Retinal pigment epithelial cell (primary cell): ENCODE measurements at regions not wholly inside any gene's neighbourhood (a gene's known extent, or its start where the extent isn't known, plus 50 kb on each side); places are given as distances from the start of the nearest gene placed in this dataset.

ENCODE experiments used
- DNase-seq: peaks from one replicate; pipeline ENCODE4 v3.0.0-alpha.2; 2010; ENCODE audit warnings: low read depth
- H3K4me3 ChIP-seq: 2 replicates; pipeline ENCODE4 v1.5.1; 2011; ENCODE audit warnings: mild to moderate bottlenecking, low read length, control low read depth, moderate library complexity
- TF ChIP-seq, protein P1 (sequence below): conservative IDR thresholded peaks from 2 replicates; pipeline ENCODE4 v1.5.1; 2011; ENCODE audit warnings: low read depth, low read length, control low read depth, inconsistent platforms

DNA sequence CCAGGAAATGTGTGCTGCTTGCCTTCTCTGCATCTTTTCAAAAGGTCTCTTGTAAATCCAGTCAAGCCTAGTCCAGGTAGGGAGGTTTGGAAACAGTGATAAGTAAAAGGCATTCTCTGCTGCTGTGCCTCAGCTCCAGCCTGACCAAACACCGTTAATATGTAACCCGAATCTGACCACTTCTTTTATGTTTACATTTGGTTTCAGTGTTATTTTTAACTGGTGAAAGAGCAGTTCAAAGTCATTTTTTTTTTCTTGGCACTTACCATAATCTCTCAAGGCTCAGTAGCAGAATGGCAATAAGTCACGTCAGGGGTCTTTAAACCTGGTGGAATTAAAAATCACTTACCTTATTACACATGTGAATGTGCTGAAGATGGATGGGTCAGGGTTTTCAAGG is 216.8 kb downstream of the PTEN start:
- no peak overlapping the region for H3K4me3 ChIP-seq
- TF ChIP-seq, protein P1, sequence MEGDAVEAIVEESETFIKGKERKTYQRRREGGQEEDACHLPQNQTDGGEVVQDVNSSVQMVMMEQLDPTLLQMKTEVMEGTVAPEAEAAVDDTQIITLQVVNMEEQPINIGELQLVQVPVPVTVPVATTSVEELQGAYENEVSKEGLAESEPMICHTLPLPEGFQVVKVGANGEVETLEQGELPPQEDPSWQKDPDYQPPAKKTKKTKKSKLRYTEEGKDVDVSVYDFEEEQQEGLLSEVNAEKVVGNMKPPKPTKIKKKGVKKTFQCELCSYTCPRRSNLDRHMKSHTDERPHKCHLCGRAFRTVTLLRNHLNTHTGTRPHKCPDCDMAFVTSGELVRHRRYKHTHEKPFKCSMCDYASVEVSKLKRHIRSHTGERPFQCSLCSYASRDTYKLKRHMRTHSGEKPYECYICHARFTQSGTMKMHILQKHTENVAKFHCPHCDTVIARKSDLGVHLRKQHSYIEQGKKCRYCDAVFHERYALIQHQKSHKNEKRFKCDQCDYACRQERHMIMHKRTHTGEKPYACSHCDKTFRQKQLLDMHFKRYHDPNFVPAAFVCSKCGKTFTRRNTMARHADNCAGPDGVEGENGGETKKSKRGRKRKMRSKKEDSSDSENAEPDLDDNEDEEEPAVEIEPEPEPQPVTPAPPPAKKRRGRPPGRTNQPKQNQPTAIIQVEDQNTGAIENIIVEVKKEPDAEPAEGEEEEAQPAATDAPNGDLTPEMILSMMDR = no peak
- DNase-seq = no peak

DNA sequence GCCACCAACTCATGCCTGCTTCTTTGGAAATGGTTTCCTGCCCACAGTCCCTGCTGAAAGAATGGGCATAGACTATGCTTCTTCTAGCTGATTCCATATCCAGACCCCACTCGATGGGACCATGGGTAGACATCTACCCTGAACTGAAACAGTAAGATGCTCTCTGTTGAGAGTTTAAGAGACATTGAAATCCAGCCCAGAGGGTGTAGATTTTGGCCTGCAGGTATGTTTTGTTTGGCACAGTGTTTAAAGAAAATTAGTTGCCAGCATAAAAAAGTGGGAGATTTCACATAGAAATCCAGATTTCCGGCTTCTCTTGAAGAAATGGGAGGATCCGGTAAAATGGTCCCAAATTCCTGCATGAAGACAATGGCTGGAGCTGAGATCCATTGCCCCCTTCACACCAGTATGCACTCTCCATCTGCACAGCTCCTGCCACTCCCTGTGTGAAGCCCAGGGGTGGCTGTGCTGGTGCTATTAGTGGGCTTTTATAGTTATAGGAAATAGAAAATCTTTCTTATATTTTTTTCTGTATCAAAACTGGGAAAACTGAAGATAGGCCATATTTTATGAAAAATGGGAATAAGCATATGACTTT is 218.1 kb downstream of the PTEN start:
- no peak for DNase-seq
- TF ChIP-seq, protein P1 = no peak
- no peak overlapping the region for H3K4me3 ChIP-seq

DNA sequence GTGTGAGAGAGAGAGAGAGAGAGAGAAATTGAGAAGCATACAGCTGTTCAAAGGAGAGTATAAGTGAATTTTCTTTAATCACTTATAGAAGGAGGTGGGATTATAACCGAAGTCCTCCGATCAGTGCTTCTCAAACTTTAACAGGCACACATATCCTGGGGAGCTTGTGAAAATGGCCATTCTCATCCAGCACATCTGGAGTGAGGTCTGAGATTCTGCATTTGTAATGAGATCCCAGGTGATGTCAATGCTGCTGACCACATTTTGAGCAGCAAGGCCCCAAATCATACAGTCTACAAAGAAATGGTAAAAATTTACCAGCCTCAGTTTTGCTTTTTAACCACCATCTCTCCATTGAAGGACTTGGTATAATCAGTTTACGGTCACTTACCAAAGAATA is 219.0 kb downstream of the PTEN start:
- no peak for DNase-seq
- TF ChIP-seq, protein P1 = no peak
- no peak overlapping the region for H3K4me3 ChIP-seq

DNA sequence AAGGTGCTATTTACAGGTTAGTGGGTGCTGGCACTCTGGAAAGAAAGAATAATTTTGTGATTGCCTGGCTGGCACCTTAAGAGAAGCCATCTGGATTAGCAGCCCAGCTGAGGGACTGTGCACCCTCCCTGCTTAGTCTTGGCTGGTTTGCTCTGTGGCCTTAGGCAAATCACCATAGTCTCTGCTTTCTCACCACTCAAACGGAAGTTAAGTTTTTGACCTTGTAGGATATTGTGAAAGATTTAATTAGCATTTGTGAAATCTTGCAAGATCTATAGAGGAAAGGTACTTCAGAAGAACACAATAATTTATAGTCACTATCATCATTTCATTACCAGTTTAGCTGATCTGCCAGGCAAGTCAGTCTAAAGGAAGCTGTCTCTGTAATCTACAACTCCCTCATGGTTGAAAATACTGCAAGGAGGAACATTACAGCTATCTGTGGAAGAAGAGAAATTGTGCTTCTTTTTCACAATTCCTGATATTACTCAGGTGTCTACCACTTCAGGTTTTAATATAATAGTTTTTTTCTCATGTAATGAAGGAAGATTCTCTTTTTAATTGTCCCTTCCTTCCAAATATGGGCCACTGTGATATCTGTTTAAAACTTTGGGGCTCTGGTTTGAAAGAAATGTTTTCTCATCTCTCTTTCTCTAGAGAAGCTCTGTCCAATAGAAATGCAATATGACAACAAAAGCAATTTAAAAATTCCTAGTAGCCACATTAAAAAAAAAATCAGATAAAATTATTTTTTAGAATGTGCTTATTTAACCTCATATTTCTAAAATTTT is 219.6 kb downstream of the PTEN start:
- DNase-seq = no peak
- TF ChIP-seq, protein P1 = no peak
- H3K4me3 ChIP-seq = no peak overlapping the region

DNA sequence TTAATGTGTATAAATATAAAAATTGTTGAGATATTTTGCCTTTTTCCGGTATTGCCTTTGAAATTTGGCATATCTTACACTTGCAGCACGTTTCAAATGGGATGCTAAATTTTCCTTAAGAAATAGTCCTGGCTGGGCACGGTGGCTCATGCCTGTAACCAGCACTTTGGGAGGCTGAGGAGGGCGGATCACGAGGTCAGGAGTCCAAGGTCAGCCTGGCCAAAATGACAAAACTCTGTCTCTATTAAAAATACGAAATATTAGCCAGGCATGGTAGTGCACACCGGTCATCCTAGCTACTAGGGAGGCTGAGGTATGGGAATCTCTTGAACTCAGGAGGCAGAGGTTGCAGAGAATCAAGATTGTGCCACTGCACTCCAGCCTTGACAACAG is 220.2 kb downstream of the PTEN start:
- DNase-seq = no peak
- no peak overlapping the region for H3K4me3 ChIP-seq
- TF ChIP-seq, protein P1 = no peak

DNA sequence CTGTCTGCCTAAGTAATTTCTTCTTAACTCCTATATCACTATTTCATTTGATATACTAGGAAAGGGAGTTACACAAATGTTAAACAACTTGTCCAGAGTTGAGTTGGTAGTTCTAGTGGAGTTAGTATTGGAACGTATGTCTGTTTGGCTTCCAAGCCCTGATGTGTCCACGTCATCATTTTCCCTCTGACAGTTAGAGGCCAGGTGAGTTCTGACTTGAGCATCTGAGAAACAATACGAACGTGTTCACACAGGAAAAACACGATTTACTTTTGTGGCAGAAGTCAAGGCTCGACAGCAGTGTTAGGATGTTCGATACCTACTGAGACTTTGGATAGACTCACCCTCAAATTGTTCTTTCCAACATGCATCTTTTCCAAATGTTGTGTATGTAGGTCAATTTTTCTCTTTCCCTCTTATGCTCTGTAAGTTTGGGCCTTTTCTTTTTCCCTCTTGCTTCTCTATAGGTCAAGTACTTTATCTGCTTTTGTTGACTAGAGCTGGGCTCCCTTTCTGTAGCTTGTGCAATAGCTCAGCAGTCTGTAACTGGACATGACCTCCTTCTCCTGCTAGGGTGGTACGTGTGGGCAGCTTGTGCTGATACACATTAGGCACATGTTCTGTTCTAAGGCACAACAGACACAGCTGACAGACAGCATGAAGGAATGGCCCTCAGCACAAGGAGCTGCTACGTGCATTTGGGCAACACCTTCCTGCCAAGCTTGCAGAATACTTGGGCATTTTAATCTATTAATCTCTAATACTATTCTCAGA is 222.9 kb downstream of the PTEN start:
- TF ChIP-seq, protein P1 = no peak
- no peak for DNase-seq

More for the DNA sequence above, 222.9 kb downstream of the PTEN start:
- no peak overlapping the region for H3K4me3 ChIP-seq
